ENCODE measurements at regions not wholly inside any gene's neighbourhood (a gene's known extent, or its start where the extent isn't known, plus 50 kb on each side); places are given as distances from the start of the nearest gene placed in this dataset.

- Histone ChIP-seq H3K4me3 (no peak overlapping the region), H3K36me3 (ENCODE audit: insufficient read depth) (no peaks in the 10 kb centered on the region), H3K79me2 (replicated peaks; ENCODE audit: insufficient read depth) (no peaks in the 10 kb centered on the region), H3K9me2 (ENCODE audit: insufficient read depth) (no peaks in the 10 kb centered on the region), H3K27ac (ENCODE audit: low read depth) (no peak overlapping the region), H3F3A (replicated peaks; ENCODE audit: low read depth) (no peaks in the 10 kb centered on the region), H3K4me2 (no peak overlapping the region), H3K4me1 (ENCODE audit: insufficient read depth) (peaks cover 4% of the 10 kb centered on the region), H3K27me3 (ENCODE audit: insufficient read depth) (no peaks in the 10 kb centered on the region), H2AFZ (no peak overlapping the region), H4K20me1 (replicated peaks; ENCODE audit: insufficient read depth) (no peaks in the 10 kb centered on the region)
- ATAC-seq = no peak
- no peak for TF ChIP-seq ZNF114 (CRISPR knock-in tag; IDR thresholded peaks at IDR 0.05)
- no peak for TF ChIP-seq POLR2AphosphoS5 (IDR thresholded peaks at IDR 0.05; ENCODE audit: low read depth)
- no peak for TF ChIP-seq ZNF331 (CRISPR knock-in tag; IDR thresholded peaks at IDR 0.05; ENCODE audit: low read depth)
- no peak for TF ChIP-seq NANOG (IDR thresholded peaks at IDR 0.05; ENCODE audit: borderline replicate concordance)
- TF ChIP-seq ETS1 (IDR thresholded peaks at IDR 0.05) = no peak
- H3K36me3 Mint-ChIP-seq (ENCODE audit: low read depth) = no peaks in the 10 kb centered on the region
- peaks cover 4% of the 10 kb centered on the region; the same call in 1 of the 3 replicates for H3K4me1 Mint-ChIP-seq
- no peaks in the 10 kb centered on the region for H3K27me3 Mint-ChIP-seq (ENCODE audit: insufficient read depth, low read depth, poor library complexity)
- H3K4me3 Mint-ChIP-seq = no peak overlapping the region
- H3K9me3 Mint-ChIP-seq = no peaks in the 10 kb centered on the region
- DNase-seq (ENCODE audit: low spot score) = no peak
- H3K27ac Mint-ChIP-seq = no peak overlapping the region
These were observed 1892.1 kb upstream of the SEL1L start for GRCh38 chr14:83425706-83426105.

GRCh38 chr14:83433618-83434017 is 1900.0 kb upstream of the SEL1L start:
- no peaks in the 10 kb centered on the region for H3K27me3 ChIP-seq (ENCODE audit: insufficient read depth)
- TF ChIP-seq REST (IDR thresholded peaks at IDR 0.05; ENCODE audit: unreplicated experiment) (no peak), EZH2phosphoT487 (IDR thresholded peaks at IDR 0.05; ENCODE audit: unreplicated experiment) (no peak), ZNF114 (CRISPR knock-in tag; IDR thresholded peaks at IDR 0.05) (no peak), ZNF331 (CRISPR knock-in tag; IDR thresholded peaks at IDR 0.05; ENCODE audit: low read depth) (no peak), STAT1 (IDR thresholded peaks at IDR 0.05; ENCODE audit: unreplicated experiment) (no peak), EZH2 (IDR thresholded peaks at IDR 0.05; ENCODE audit: low read depth, unreplicated experiment) (no peak), ETS1 (IDR thresholded peaks at IDR 0.05) (no peak), JUNB (IDR thresholded peaks at IDR 0.05; ENCODE audit: unreplicated experiment) (no peak), NANOG (IDR thresholded peaks at IDR 0.05; ENCODE audit: borderline replicate concordance) (no peak)

More at GRCh38 chr14:83433618-83434017, 1900.0 kb upstream of the SEL1L start:
- Mint-ChIP-seq H3K36me3 (ENCODE audit: low read depth) (no peaks in the 10 kb centered on the region), H3K4me3 (no peak overlapping the region), H3K27me3 (ENCODE audit: insufficient read depth, low read depth, poor library complexity) (no peaks in the 10 kb centered on the region), H3K9me3 (no peaks in the 10 kb centered on the region), H3K27ac (no peak overlapping the region), H3K4me1 (no peaks in the 10 kb centered on the region)
- no peak for ATAC-seq
- DNase-seq (ENCODE audit: low spot score) = no peak
- H3K36me3 ChIP-seq (ENCODE audit: insufficient read depth) = no peaks in the 10 kb centered on the region
- H3K4me1 ChIP-seq (ENCODE audit: insufficient read depth) = no peaks in the 10 kb centered on the region
- no peak overlapping the region for H3K4me3 ChIP-seq
- no peak overlapping the region for H3K27ac ChIP-seq (ENCODE audit: low read depth)
- H4K20me1 ChIP-seq (replicated peaks; ENCODE audit: insufficient read depth) = no peaks in the 10 kb centered on the region
- no peaks in the 10 kb centered on the region for H3K79me2 ChIP-seq (replicated peaks; ENCODE audit: insufficient read depth)
- H2AFZ ChIP-seq = no peak overlapping the region
- H3K4me2 ChIP-seq = no peak overlapping the region
- H3K9me2 ChIP-seq (ENCODE audit: insufficient read depth) = no peaks in the 10 kb centered on the region
- H3F3A ChIP-seq (replicated peaks; ENCODE audit: low read depth) = no peaks in the 10 kb centered on the region

All from GM23338 (cell line).